ENCODE measurements at regions not wholly inside any gene's neighbourhood (a gene's known extent, or its start where the extent isn't known, plus 50 kb on each side); places are given as distances from the start of the nearest gene placed in this dataset.

DNA sequence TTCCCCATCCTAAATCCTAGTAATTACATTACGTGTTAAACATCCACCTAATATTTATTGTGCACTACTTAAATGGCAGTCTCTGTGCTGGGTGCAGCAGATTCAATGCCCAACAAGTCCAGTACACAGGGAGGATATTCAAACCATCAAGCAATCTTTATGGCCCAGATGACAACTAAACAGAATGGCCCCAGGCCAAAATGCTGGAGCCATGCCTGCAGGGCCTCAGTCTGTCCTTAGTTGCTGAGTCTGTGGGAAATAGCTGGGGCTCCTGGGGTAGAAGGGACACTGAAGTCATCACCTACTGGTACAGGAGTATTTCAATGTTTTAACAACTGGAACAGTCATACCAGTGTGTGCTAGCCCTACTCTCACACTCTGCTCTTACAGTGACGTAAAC lies 153.5 kb downstream of the ZNF608 start:
- intact Hi-C loops (cut with micrococcal nuclease; ENCODE audit: unreplicated experiment): no loop called here
- ChIA-PET POLR2A (interaction anchor here (0.6 to 1.0 kb wide), 4 partner anchors 8 to 818 kb away, joined by 3 to 4 read pairs (median 4); no protein-coding TSS in a partner anchor), CTCF (ENCODE audit: unreplicated experiment) (interaction anchor here (0.6 kb wide), 1 partner anchor 566 kb away, joined by 3 read pairs; no protein-coding TSS in a partner anchor)
- no peak for TF ChIP-seq EZH2phosphoT487 (IDR thresholded peaks at IDR 0.05; ENCODE audit: borderline replicate concordance, low read depth, low read length)
- TF ChIP-seq, protein P1, sequence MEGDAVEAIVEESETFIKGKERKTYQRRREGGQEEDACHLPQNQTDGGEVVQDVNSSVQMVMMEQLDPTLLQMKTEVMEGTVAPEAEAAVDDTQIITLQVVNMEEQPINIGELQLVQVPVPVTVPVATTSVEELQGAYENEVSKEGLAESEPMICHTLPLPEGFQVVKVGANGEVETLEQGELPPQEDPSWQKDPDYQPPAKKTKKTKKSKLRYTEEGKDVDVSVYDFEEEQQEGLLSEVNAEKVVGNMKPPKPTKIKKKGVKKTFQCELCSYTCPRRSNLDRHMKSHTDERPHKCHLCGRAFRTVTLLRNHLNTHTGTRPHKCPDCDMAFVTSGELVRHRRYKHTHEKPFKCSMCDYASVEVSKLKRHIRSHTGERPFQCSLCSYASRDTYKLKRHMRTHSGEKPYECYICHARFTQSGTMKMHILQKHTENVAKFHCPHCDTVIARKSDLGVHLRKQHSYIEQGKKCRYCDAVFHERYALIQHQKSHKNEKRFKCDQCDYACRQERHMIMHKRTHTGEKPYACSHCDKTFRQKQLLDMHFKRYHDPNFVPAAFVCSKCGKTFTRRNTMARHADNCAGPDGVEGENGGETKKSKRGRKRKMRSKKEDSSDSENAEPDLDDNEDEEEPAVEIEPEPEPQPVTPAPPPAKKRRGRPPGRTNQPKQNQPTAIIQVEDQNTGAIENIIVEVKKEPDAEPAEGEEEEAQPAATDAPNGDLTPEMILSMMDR (conservative IDR thresholded peaks at IDR 0.05; ENCODE audit: low read length): no peak
- H3K4me2 ChIP-seq (ENCODE audit: low read length): no peak overlapping the region
- no peaks in the 10 kb centered on the region for H3K4me1 ChIP-seq (ENCODE audit: insufficient read depth, low read length, poor library complexity, severe bottlenecking)
- H4K20me1 ChIP-seq (ENCODE audit: insufficient read depth, low read length): no peaks in the 10 kb centered on the region
- DNase-seq (ENCODE audit: low spot score): no peak
- no TSS peak for BruUV-seq (replicated peaks)
- H3K27ac ChIP-seq (ENCODE audit: low read depth, low read length, poor library complexity, severe bottlenecking): no peak overlapping the region
- H2AFZ ChIP-seq (ENCODE audit: low read length): no peak overlapping the region
- no peaks in the 10 kb centered on the region for H3K79me2 ChIP-seq (ENCODE audit: insufficient read depth, low read depth, low read length)
- H3K9me3 ChIP-seq (ENCODE audit: low read length): no peaks in the 10 kb centered on the region
- H3K36me3 ChIP-seq (ENCODE audit: insufficient read depth, low read length): no peaks in the 10 kb centered on the region
- no peaks in the 10 kb centered on the region for H3K9me2 ChIP-seq (ENCODE audit: insufficient read depth, low read length)
- no peak overlapping the region for H3K4me3 ChIP-seq (ENCODE audit: low read depth, low read length, poor library complexity, severe bottlenecking)

DNA sequence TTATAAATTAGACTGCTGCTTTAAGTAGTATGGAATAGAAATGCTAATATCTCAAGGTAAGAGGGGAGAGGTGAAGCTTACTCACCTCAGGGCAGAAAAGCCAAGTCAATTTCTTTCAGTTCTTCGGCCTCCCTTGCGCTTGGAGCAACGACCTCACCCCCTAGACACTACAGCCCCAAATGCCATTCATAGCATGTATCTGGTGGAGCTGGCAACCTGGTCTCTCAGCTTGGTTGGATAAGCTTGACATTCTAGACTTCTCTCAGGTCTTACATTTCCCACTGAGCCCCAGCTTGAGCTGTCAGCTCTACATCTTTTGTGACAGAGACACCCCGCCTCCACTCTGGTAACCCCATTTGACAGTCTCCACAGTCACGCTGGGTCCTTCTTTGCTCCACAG lies 154.9 kb downstream of the ZNF608 start:
- ChIA-PET POLR2A (interaction anchor here (0.5 to 1.0 kb wide), 3 partner anchors 11 to 1668 kb away, joined by 3 to 4 read pairs (median 3); no protein-coding TSS in a partner anchor), CTCF (ENCODE audit: unreplicated experiment) (no interaction called here)
- no peak for DNase-seq (ENCODE audit: low spot score)
- TF ChIP-seq, protein P1 (conservative IDR thresholded peaks at IDR 0.05; ENCODE audit: low read length): no peak
- TF ChIP-seq EZH2phosphoT487 (IDR thresholded peaks at IDR 0.05; ENCODE audit: borderline replicate concordance, low read depth, low read length): no peak
- Histone ChIP-seq H3K9me3 (ENCODE audit: low read length) (no peaks in the 10 kb centered on the region), H3K9me2 (ENCODE audit: insufficient read depth, low read length) (no peaks in the 10 kb centered on the region), H3K4me3 (ENCODE audit: low read depth, low read length, poor library complexity, severe bottlenecking) (no peak overlapping the region), H3K4me1 (ENCODE audit: insufficient read depth, low read length, poor library complexity, severe bottlenecking) (no peaks in the 10 kb centered on the region), H3K27ac (ENCODE audit: low read depth, low read length, poor library complexity, severe bottlenecking) (no peak overlapping the region), H2AFZ (ENCODE audit: low read length) (no peak overlapping the region), H3K79me2 (ENCODE audit: insufficient read depth, low read depth, low read length) (no peaks in the 10 kb centered on the region), H4K20me1 (ENCODE audit: insufficient read depth, low read length) (no peaks in the 10 kb centered on the region), H3K36me3 (ENCODE audit: insufficient read depth, low read length) (no peaks in the 10 kb centered on the region), H3K4me2 (ENCODE audit: low read length) (no peak overlapping the region)
- BruUV-seq (replicated peaks): no TSS peak
- intact Hi-C loops (cut with micrococcal nuclease; ENCODE audit: unreplicated experiment): no loop called here

DNA sequence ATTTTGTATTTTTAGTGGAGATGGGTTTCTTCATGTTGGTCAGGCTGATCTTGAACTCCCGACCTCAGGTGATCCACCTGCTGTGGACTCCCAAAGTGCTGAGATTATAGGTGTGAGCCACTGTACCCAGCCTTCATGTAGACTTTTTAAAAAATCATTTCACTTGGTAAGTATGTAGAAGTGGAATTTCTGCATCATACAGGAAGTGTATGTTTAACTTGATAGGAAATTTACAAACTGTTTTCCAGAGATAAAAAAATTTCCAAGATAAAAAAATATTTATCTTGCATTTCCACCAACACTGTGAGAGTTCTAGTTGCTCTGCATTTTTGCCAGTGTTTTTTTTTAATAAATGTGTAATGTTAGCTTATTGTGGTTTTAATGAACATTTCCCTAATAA lies 155.8 kb downstream of the ZNF608 start:
- H3K4me3 ChIP-seq (ENCODE audit: low read depth, low read length, poor library complexity, severe bottlenecking): no peak overlapping the region
- H3K79me2 ChIP-seq (ENCODE audit: insufficient read depth, low read depth, low read length): no peaks in the 10 kb centered on the region
- H3K4me1 ChIP-seq (ENCODE audit: insufficient read depth, low read length, poor library complexity, severe bottlenecking): no peaks in the 10 kb centered on the region
- CTCF ChIA-PET (ENCODE audit: unreplicated experiment): no interaction called here
- no peaks in the 10 kb centered on the region for H4K20me1 ChIP-seq (ENCODE audit: insufficient read depth, low read length)
- H3K36me3 ChIP-seq (ENCODE audit: insufficient read depth, low read length): no peaks in the 10 kb centered on the region
- no peaks in the 10 kb centered on the region for H3K9me3 ChIP-seq (ENCODE audit: low read length)
- POLR2A ChIA-PET: interaction anchor here (0.7 kb wide), 1 partner anchor 366 kb away, joined by 3 read pairs; no protein-coding TSS in a partner anchor
- H3K4me2 ChIP-seq (ENCODE audit: low read length): no peak overlapping the region
- no peak overlapping the region for H2AFZ ChIP-seq (ENCODE audit: low read length)
- no peak overlapping the region for H3K27ac ChIP-seq (ENCODE audit: low read depth, low read length, poor library complexity, severe bottlenecking)
- no TSS peak for BruUV-seq (replicated peaks)
- TF ChIP-seq EZH2phosphoT487 (IDR thresholded peaks at IDR 0.05; ENCODE audit: borderline replicate concordance, low read depth, low read length): no peak
- TF ChIP-seq, protein P1 (conservative IDR thresholded peaks at IDR 0.05; ENCODE audit: low read length): no peak
- no peaks in the 10 kb centered on the region for H3K9me2 ChIP-seq (ENCODE audit: insufficient read depth, low read length)
- no peak for DNase-seq (ENCODE audit: low spot score)
- intact Hi-C loops (cut with micrococcal nuclease; ENCODE audit: unreplicated experiment): no loop called here
